Kidney (tissue), 13 donors: ENCODE measurements at regions not wholly inside any gene's neighbourhood (a gene's known extent, or its start where the extent isn't known, plus 50 kb on each side); places are given as distances from the start of the nearest gene placed in this dataset.

Experiments
- DNase-seq, 5 donors: peaks; one replicate each; pipeline ENCODE4 v3.0.0-alpha.2; 2013 to 2020
- FAIRE-seq: peaks from 2 replicates; lab custom pipeline; 2012; peaks lifted over from hg19 to GRCh38; lab: Jason Lieb, UNC
- H3K27ac ChIP-seq, 2 donors: one replicate each; pipeline ENCODE4 v1.7.0; 2013; ENCODE audit warnings: low read depth in 2 of 2, low read length in 2 of 2, inconsistent platforms in 1 of 2
- H3K27me3 ChIP-seq: one replicate; pipeline ENCODE4 v1.7.1; 2013; ENCODE audit warnings: low read length, inconsistent platforms; ENCODE audit not compliant: control insufficient read depth, insufficient read depth
- H3K36me3 ChIP-seq, 3 donors: one replicate each; pipeline versions ENCODE4 v1.7.0 to v1.7.1; 2013; ENCODE audit warnings: low read length in 3 of 3, control low read depth in 1 of 3, inconsistent platforms in 1 of 3; ENCODE audit not compliant: insufficient read depth in 3 of 3, control insufficient read depth in 2 of 3
- H3K4me1 ChIP-seq, 3 donors: one replicate each; pipeline versions ENCODE4 v1.7.0 to v1.7.1; 2013; ENCODE audit warnings: low read length in 3 of 3, inconsistent platforms in 1 of 3, low read depth in 1 of 3; ENCODE audit not compliant: control insufficient read depth in 2 of 3, insufficient read depth in 2 of 3
- H3K4me3 ChIP-seq, 3 donors: one replicate each; pipeline versions ENCODE4 v1.7.0 to v1.8.1; 2013; ENCODE audit warnings: low read length in 3 of 3, control low read depth in 1 of 3, inconsistent platforms in 1 of 3
- H3K9ac ChIP-seq, 3 donors: one replicate each; pipeline versions ENCODE4 v1.7.0 to v1.7.1; 2013; ENCODE audit warnings: low read length in 3 of 3, control low read depth in 1 of 3, inconsistent platforms in 1 of 3
- H3K9me3 ChIP-seq, 3 donors: one replicate each; pipeline versions ENCODE4 v1.7.0 to v1.7.1; 2013; ENCODE audit warnings: low read length in 3 of 3, control low read depth in 1 of 3, inconsistent platforms in 1 of 3; ENCODE audit not compliant: control insufficient read depth in 2 of 3, insufficient read depth in 1 of 3
- intact Hi-C: fragments of 100-400 bp; cut with DNase I; formaldehyde crosslinking; loops from one replicate; pipeline ENCODE4 v1.11.1; 2022
- TF ChIP-seq, protein P1 (sequence below): IDR thresholded peaks from 3 replicates; pipeline ENCODE4 v1.5.1; 2012; ENCODE audit warnings: mild to moderate bottlenecking, moderate library complexity, borderline replicate concordance; ENCODE audit not compliant: insufficient read depth; ENCODE audit errors: extremely low read depth
- donor health status: control.
- donor health status: control.
- donor health status: control.
- donor health status: control.
- donor health status: control.
- donor health status: DM: yes; HTN: yes; CAD: no.
- donor health status: Normal renal cell carcinoma (clear cell type).

DNA sequence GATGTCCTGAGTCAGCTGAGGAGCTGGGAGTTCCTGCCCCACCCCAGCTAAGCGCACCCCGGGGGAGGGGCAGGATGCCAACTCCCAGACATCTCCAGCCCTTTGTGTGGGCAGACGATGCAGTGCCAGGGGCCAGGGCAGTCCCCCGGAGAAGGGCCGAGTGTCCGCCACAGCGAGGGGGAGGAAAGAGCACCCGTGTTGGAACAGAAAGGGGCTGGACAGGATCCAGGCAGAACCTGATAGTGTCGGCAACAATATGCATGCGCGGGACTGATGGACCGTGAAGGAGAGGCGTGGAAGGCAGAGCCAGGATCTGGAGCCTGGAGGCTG, 1434.7 kb downstream of the BRD1 start:
- TF ChIP-seq, protein P1, sequence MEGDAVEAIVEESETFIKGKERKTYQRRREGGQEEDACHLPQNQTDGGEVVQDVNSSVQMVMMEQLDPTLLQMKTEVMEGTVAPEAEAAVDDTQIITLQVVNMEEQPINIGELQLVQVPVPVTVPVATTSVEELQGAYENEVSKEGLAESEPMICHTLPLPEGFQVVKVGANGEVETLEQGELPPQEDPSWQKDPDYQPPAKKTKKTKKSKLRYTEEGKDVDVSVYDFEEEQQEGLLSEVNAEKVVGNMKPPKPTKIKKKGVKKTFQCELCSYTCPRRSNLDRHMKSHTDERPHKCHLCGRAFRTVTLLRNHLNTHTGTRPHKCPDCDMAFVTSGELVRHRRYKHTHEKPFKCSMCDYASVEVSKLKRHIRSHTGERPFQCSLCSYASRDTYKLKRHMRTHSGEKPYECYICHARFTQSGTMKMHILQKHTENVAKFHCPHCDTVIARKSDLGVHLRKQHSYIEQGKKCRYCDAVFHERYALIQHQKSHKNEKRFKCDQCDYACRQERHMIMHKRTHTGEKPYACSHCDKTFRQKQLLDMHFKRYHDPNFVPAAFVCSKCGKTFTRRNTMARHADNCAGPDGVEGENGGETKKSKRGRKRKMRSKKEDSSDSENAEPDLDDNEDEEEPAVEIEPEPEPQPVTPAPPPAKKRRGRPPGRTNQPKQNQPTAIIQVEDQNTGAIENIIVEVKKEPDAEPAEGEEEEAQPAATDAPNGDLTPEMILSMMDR, result no peak
- Histone ChIP-seq H3K9ac (no peak overlapping the region), H3K36me3 (no peaks in the 10 kb centered on the region), H3K27ac (no peak overlapping the region), H3K4me3 (no peak overlapping the region), H3K9me3 (no peaks in the 10 kb centered on the region), H3K27me3 (no peaks in the 10 kb centered on the region), H3K4me1 (no peaks in the 10 kb centered on the region)
- intact Hi-C loops, result no loop called here
- DNase-seq (peak in 3 of 5 donors; percentile 26 to 43 (median 37)), FAIRE-seq (no peak)

DNA sequence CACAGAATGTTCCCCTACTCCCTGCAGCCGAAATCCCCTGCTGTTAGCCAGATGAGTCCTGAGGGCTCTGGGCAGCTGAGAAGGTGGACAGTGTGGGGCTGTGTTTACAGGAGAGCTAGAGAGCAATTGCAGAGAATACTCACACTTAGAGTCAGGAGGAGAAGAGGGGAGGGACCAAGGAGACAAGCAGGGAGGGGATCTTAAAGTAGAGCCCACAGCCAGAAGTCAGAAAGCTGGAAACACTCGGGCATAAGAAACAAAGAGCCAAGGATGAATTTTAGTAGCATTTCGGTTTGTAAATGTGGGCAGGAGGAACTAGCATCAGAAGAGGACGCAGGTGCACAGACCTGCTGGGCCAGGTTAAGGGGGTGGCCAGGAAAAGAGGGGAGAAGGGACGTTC, 1435.9 kb downstream of the BRD1 start:
- no peak for DNase-seq
- no peak for FAIRE-seq
- Histone ChIP-seq H3K9ac (no peak overlapping the region), H3K27ac (no peak overlapping the region), H3K4me1 (no peaks in the 10 kb centered on the region), H3K36me3 (no peaks in the 10 kb centered on the region), H3K9me3 (peaks cover 0 to 3% (median 0%) of the 10 kb centered on the region in 3 donors), H3K4me3 (no peak overlapping the region), H3K27me3 (no peaks in the 10 kb centered on the region)
- TF ChIP-seq, protein P1, result no peak
- intact Hi-C loops, result no loop called here

DNA sequence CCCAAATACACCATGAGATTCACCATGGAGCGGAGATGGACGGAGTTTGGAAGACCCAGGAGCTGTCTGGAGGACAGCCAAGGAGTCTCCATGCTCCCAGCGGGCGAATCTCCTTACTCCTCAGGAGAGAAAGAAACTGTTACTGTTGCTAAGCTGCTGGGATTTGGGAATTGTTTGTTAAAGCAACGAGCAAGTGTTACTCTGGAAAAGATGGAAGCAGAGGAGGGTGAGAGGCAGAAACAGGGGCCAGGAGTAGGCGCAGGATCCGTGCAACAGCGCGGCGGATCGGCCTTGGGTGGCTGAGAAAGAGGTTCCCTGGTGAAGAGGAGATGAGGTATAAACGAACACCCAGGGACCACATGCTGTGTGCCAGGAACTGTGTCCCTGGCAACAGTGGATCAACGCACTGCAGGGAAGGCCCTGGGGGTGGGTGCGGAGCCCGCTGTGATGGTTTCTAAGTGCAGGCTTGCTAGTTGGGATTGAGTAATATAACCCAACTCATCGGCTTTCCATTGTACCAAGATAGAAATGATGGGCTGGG, 1436.4 kb downstream of the BRD1 start:
- DNase-seq (no peak), FAIRE-seq (no peak)
- H3K4me1 ChIP-seq, result no peaks in the 10 kb centered on the region
- TF ChIP-seq, protein P1, result no peak
- no peaks in the 10 kb centered on the region for H3K27me3 ChIP-seq
- peaks cover 0 to 3% (median 0%) of the 10 kb centered on the region in 3 donors for H3K9me3 ChIP-seq
- no peak overlapping the region for H3K4me3 ChIP-seq
- intact Hi-C loops, result no loop called here
- H3K9ac ChIP-seq, result no peak overlapping the region
- no peak overlapping the region for H3K27ac ChIP-seq
- no peaks in the 10 kb centered on the region for H3K36me3 ChIP-seq

DNA sequence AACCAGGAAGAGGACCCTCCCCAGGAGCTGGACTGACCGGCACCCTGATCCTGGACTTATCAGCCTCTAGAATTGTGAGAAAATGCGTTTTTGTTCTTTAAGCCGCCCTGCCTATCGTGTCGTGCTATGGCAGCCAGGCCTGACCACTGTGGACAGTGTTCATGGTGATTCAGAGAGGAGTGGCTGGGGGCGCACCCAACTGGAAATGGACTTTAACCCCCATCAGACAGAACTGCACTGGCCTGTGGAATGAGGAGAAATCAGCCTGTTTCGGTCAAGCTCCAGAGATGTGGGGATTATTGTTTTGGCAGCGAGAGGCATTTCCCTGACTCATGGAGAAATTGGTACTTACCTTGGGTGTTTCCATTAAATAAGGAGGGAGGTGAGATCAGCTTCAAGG, 1437.8 kb downstream of the BRD1 start:
- H3K9ac ChIP-seq, result no peak overlapping the region
- H3K27ac ChIP-seq, result no peak overlapping the region
- TF ChIP-seq, protein P1, result no peak
- FAIRE-seq, result no peak
- H3K4me1 ChIP-seq, result no peaks in the 10 kb centered on the region
- H3K9me3 ChIP-seq, result peaks cover 0 to 10% (median 0%) of the 10 kb centered on the region in 3 donors
- no peaks in the 10 kb centered on the region for H3K27me3 ChIP-seq
- no peak for DNase-seq
- H3K4me3 ChIP-seq, result no peak overlapping the region
- H3K36me3 ChIP-seq, result no peaks in the 10 kb centered on the region
- intact Hi-C loops, result no loop called here
